ENCODE measurements at regions not wholly inside any gene's neighbourhood (a gene's known extent, or its start where the extent isn't known, plus 50 kb on each side); places are given as distances from the start of the nearest gene placed in this dataset.

DNA sequence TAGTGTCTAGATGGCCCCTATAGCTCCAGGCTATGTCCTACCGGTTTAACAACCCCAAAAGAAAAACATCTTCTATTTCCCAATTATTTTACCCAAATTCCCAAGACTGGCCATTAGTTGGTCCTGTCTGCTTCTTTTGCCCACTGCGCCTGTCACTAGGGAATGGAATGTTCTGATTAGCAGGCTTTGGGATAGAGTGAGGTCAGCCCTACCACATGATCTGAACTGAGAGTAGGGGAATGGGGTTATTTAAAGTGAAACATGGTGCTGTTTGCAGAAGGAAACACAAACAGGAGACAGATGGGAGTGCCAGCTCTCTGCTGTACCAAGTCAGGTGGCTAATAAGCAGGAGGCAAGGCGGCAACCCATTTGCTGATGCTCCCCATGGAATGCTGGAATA is 635.6 kb upstream of the CFAP20DC start:
- Mint-ChIP-seq H3K4me1 (ENCODE audit: low read depth) (no peaks in the 10 kb centered on the region), H3K4me3 (no peak overlapping the region), H3K9me3 (peaks cover 7% of the 10 kb centered on the region; the same call in 1 of the 2 replicates), H3K27ac (no peak overlapping the region), H3K27me3 (ENCODE audit: insufficient read depth) (no peaks in the 10 kb centered on the region; the same call in 1 of the 2 replicates), H3K36me3 (ENCODE audit: low read depth) (no peaks in the 10 kb centered on the region)
- no peak for DNase-seq
- TF ChIP-seq, protein P1, sequence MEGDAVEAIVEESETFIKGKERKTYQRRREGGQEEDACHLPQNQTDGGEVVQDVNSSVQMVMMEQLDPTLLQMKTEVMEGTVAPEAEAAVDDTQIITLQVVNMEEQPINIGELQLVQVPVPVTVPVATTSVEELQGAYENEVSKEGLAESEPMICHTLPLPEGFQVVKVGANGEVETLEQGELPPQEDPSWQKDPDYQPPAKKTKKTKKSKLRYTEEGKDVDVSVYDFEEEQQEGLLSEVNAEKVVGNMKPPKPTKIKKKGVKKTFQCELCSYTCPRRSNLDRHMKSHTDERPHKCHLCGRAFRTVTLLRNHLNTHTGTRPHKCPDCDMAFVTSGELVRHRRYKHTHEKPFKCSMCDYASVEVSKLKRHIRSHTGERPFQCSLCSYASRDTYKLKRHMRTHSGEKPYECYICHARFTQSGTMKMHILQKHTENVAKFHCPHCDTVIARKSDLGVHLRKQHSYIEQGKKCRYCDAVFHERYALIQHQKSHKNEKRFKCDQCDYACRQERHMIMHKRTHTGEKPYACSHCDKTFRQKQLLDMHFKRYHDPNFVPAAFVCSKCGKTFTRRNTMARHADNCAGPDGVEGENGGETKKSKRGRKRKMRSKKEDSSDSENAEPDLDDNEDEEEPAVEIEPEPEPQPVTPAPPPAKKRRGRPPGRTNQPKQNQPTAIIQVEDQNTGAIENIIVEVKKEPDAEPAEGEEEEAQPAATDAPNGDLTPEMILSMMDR (IDR thresholded peaks at IDR 0.05), result no peak

DNA sequence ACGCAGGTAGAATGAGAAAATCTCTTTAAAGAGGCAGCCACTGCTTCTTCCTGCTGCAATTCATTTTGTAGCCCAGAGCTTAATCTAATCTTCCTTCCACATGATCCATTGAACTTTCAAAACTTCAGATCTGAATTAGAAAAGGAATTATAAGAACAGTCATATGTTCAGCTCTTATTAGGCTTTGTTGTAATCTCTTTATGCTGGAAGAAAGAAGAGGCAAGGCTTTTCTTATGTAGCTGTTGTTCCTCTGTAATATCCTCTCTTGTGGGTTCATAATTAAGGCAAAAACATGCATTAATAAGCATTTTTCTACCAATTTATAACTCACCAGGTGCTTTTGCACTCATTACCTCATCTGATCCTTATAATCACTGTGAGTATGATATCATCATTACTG is 634.9 kb upstream of the CFAP20DC start:
- H3K36me3 Mint-ChIP-seq (ENCODE audit: low read depth), result no peaks in the 10 kb centered on the region

DNA sequence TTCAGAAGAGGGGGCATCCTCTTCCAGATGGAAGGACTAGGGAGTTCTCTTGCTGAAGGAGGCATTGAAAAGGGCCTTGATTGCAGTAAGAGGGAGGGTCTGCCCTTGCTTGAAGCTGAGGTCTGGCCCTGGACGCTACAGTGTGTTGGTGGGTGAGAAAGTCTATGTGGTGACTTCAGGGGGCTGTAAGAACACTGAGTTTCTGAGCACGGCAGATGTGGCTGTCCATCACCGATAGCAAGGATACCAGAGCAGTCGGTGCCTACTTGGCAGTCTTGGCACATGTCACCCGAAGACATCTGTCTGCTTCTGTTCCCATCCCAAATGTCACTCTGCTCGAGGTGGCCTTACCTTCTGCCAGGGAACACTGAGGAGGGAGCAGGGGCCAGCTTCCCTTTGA is 631.1 kb upstream of the CFAP20DC start:
- Mint-ChIP-seq H3K4me3 (no peak overlapping the region), H3K4me1 (ENCODE audit: low read depth) (no peaks in the 10 kb centered on the region), H3K36me3 (ENCODE audit: low read depth) (no peaks in the 10 kb centered on the region), H3K9me3 (peaks cover 4% of the 10 kb centered on the region; the same call in 1 of the 2 replicates), H3K27me3 (ENCODE audit: insufficient read depth) (no peaks in the 10 kb centered on the region), H3K27ac (no peak overlapping the region)
- DNase-seq, result no peak
- TF ChIP-seq, protein P1 (IDR thresholded peaks at IDR 0.05), result no peak

More for the DNA sequence above, 634.9 kb upstream of the CFAP20DC start:
- Mint-ChIP-seq H3K4me3 (no peak overlapping the region), H3K4me1 (ENCODE audit: low read depth) (no peaks in the 10 kb centered on the region), H3K9me3 (peaks cover 7% of the 10 kb centered on the region; the same call in 1 of the 2 replicates), H3K27ac (no peak overlapping the region), H3K27me3 (ENCODE audit: insufficient read depth) (no peaks in the 10 kb centered on the region; the same call in 1 of the 2 replicates)
- no peak for DNase-seq
- TF ChIP-seq, protein P1 (IDR thresholded peaks at IDR 0.05), result no peak

DNA sequence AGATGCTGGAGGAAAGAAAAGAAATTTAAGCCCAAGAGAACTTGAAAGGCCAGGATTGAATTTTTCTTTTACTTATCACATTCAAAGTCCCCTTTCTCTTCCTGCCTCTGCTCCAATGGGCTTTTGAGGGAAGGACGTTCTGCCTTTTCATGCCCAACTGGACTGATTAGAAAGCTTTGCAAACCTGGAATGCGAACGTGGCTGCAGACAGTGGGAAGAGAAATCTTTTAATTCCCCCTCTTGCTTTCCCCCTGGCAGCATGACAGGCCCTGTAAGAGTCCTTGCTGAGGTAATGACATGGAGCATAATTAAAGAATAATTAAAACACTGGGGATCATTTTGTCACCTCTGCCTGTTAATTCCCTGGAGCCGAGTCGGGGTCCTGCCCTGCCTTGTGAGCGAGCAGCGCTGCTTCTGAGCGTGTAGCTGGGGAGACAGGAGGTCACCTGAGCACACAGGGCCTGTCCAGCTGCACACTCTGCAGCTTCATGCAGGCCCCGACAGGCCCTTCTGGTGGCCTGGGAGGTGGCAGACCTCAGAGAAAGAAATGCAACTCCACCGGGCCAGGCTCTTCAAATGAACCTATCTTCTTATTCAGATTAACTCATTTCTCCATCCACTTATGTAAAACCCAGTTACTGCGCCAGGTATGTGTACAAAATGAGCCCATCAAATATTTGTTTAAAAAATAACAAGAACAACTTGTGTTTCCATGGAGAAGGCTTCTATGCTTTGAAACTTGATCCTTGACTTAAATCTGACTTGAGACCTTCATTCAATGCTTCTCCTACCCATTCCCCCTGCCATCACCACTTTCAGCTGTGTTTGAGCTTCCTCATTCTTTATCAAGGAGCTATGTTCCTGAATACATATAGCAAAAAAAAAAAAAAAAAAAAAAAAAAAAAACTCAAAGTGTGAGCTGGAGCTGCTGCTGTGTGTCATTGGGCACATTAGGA is 628.2 kb upstream of the CFAP20DC start:
- H3K4me1 Mint-ChIP-seq (ENCODE audit: low read depth), result no peaks in the 10 kb centered on the region
- TF ChIP-seq, protein P1 (IDR thresholded peaks at IDR 0.05), result no peak
- H3K4me3 Mint-ChIP-seq, result no peak overlapping the region
- H3K36me3 Mint-ChIP-seq (ENCODE audit: low read depth), result no peaks in the 10 kb centered on the region
- no peak for DNase-seq
- H3K9me3 Mint-ChIP-seq, result peaks cover 4% of the 10 kb centered on the region; the same call in 1 of the 2 replicates
- no peaks in the 10 kb centered on the region for H3K27me3 Mint-ChIP-seq (ENCODE audit: insufficient read depth)
- H3K27ac Mint-ChIP-seq, result no peak overlapping the region

DNA sequence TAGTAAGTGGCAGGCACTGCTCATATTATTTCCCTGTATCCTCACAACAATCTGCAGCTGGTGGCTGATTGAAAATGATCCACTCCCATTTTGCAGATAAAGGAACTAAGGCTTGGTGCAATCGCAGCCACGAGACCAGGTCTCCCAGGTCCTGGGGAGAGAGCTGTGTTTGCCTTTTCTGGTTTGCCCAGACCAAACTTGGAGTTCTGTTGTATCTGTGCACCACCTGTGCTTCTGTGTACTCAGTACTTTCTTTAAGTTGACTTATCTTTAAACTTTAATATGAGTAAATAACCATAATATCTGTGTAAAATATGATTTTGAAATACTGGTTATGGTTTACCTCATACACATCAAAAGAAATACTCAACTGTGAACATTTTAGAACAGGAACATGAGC is 625.7 kb upstream of the CFAP20DC start:
- H3K27ac Mint-ChIP-seq, result no peak overlapping the region
- no peaks in the 10 kb centered on the region for H3K4me1 Mint-ChIP-seq (ENCODE audit: low read depth)
- H3K36me3 Mint-ChIP-seq (ENCODE audit: low read depth), result no peaks in the 10 kb centered on the region
- DNase-seq, result no peak
- TF ChIP-seq, protein P1 (IDR thresholded peaks at IDR 0.05), result no peak
- no peaks in the 10 kb centered on the region for H3K27me3 Mint-ChIP-seq (ENCODE audit: insufficient read depth)
- peaks cover 4% of the 10 kb centered on the region; the same call in 1 of the 2 replicates for H3K9me3 Mint-ChIP-seq
- no peak overlapping the region for H3K4me3 Mint-ChIP-seq
